HuH-7 (cell line): ENCODE measurements at regions not wholly inside any gene's neighbourhood (a gene's known extent, or its start where the extent isn't known, plus 50 kb on each side); places are given as distances from the start of the nearest gene placed in this dataset.
"Not testable (repeated sequence)": the region's sequence is repeated elsewhere in the genome, so short reads cannot be mapped to it uniquely, and the experiment has no call there.

ENCODE experiments used
- DNase-seq: peaks from one replicate; pipeline ENCODE4 v3.0.0; 2011; ENCODE audit warnings: low spot score

DNA sequence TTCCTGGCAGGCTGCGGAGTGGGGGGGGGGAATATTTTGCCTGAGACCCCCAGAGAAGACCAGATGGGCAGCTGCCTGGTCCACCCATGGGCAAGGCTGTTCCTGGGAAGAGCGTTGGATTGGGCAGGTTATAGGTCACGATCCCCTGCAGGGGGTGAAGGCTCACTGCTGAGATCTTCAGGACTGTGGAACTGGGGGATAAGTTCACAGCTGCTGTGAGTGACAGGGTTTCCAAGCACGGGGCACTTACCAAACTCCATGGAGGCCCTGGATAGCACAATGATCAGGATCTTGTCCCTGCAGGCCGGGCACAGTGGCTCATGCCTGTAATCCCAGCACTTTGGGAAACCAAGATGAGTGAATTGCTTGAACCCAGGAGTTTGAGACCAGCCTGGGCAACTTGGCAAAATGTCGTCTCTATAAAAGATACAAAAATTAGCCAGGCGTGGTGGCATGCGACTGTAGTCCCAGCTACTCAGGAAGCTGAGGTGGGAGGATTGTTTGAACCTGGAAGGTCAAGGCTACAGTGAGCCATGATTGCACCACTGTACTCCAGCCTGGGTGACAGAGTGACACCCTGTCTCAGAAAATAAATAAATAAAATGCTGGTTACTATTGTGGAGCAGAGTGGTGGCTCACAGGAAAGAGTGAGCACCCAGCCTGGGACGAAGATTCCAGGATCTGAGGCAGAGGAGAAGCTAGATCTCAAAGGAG lies 68.0 kb upstream of the HELT start:
- no peak for DNase-seq

DNA sequence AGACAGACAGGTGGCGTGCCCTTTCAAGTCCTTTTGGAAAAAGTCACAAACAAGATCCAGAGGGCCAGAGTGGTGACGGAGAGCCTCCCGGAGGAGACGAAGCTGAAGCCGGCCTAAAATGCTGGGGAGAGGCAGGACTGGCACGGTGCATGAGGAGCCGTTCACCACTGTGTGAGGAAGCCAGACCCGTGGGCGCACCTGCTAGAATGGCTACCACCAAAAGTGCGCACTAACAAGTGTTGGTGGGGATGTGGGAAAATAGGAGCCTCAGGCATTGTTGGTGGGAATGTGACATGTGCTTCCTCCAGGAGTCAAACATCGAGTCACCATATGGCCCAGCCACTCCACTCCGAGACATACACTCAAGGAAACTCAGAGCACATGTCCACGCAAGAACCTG lies 67.4 kb upstream of the HELT start:
- DNase-seq: no peak

DNA sequence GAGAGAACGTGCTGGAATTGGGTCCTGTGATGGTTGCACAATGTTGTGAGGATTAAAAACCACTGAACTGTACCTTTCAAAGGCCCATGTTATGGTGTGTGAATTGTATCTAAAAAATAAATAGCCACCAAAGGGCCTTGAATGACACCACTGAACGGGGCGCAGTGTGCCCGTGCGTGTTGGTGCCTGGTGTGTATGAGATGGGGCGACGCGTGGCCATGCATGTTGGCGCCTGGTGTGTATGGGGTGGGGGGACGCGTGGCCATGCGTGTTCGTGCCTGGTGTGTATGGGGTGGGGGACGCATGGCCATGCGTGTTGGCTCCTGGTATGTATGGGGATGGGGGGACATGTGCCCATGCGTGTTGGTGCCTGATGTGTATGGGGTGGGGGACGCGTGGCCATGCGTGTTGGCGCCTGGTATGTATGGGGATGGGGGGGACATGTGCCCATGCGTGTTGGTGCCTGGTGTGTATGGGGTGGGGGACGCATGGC lies 66.6 kb upstream of the HELT start:
- no peak for DNase-seq

DNA sequence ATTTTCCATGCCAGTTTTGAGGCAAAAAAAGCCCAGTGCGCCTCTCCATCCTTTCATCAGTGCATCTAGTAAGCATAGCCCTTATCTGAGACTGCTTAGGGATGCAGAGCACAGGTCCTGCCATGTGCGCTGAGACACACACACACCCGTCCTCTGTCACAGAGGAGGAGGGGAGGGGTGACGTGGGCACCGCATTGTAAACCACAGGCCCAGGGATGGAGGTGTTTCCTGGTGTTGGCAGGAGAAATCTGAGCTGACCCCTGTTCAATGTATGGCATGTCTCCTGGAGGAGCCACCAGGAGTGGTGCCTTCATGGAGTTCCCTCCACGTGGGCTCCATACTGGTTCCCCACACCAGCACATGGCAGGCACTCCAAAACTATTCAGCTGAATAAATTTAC lies 65.8 kb upstream of the HELT start:
- DNase-seq: no peak

DNA sequence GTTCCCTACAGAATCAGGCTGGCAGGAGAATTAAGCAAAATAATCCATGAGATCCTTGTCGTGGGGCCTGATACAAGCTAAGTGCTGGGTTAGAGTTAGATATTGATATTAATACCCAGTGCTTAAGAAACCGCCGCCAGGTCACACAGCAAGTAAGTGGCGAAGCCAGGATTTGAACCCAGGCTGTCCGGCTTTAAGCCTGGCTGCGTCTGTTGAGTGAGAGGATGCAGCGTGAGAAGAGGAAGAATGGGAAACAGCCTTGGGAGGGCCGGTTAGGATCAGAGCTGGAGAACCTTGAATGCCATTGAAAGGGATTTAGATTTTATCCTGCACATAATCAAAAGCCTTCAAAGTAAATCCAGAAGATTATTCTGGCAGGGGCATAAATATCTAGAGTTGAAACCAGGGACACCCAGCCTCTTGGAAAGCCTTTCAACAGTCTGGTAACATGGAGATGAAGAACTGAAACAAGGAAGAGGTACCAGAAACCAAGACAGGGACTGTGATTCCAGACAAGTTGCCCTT lies 64.8 kb upstream of the HELT start:
- no peak for DNase-seq

DNA sequence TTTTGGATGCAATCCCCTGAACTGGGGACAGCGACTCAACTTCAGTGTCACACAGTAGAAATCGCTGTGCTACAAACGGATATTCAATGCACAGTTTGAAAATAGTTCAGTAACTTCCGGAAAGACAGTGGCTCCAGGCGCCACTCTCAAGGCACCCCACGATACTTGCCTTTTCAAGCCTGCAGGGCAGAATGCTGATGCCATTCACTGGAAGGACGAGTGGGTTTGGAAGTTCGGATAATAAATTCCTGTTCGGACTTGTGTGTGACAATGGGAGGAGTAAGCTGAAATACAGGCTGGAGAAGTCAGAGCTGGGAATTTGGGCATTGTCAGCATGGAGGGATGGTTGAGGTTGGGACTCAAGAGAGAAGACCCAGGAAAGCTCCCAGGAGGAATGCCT lies 64.3 kb upstream of the HELT start:
- no peak for DNase-seq

DNA sequence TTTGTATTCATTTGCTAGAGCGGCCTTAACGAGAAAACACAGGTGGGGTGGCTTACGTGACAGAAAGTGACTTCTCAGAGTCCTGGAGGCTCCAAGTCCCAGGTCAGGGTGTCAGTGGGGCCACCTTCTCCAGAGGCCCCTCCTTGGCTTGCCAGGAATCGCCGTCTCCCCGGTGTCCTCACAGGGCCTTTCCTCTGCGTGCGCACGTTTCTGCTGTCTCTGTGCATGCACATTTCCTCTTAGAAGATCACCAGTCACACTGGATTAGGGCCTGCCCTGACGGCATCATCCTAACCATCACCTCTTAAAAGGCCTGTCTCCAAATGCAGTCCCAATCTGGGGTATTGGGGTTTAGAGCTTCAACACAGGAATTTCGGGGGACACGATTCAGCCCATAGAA lies 63.8 kb upstream of the HELT start:
- DNase-seq: no peak

DNA sequence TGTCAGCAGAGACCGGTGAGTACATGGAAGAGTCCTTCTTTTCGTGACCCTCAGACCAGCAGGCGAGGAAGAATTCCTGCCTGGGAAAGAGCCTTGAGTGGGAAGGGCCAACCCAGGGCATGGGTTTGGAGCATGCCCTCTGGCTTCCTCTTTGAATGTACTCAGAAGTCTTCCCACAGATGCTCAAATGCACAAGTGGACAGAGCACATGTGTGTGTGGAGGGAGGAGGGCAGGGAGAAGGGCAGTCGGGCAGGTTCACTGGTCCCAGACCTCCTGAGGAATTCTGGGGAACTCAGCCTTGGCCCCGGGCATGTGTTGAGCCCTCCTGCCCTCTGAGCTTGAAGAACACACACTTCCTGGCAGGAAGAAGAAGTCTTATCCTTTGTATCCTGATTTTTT lies 63.2 kb upstream of the HELT start:
- DNase-seq: no peak

DNA sequence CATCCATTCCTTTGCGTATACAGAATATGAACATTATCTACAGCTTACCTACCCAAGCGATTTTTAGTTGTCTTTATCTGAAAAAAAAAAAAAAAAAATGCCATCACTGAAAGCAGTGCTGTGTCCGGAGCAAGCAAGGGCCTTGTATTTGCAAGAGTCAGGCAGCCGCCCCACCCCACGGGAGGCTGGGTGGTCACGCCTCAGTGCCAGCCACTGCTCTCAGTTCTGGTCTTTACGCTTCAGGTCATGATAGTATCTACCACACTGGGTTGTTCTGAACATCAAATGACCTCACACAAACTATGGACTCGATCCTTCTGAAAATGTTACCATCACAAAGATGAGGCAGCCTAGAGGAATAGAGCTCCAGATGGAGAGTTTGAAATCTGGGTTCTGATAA lies 62.7 kb upstream of the HELT start:
- no peak for DNase-seq

DNA sequence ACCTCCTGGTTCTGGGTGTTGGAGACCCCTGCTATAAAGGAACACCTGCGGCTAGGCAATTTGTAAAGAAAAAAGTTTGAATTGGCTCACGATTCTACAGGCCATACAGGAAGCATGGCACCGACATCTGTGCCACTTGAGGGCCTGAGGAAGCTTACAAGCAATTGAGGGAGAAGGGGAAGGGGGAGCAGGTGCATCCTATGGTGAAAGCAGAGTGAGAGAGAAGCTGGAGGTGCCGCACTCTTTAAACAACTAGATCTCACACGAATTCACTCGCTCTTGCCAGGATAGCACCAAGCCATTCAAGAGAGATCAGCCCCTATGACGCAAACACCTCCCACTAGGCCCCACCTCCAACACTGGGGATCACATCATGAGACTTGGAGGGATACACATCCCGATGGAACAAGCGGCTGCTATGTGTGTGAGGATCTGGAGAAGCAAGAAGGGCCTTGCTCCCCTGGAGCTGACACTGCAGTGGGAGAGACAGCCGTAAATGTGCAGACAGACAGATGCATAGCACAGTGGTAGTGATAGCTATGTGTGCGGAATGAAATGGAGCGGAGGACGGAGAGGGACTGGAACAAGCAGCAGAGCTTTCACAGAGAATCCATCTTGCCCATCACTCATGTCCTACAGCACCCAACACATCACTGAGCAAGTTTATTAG lies 60.7 kb upstream of the HELT start:
- DNase-seq: no peak

DNA sequence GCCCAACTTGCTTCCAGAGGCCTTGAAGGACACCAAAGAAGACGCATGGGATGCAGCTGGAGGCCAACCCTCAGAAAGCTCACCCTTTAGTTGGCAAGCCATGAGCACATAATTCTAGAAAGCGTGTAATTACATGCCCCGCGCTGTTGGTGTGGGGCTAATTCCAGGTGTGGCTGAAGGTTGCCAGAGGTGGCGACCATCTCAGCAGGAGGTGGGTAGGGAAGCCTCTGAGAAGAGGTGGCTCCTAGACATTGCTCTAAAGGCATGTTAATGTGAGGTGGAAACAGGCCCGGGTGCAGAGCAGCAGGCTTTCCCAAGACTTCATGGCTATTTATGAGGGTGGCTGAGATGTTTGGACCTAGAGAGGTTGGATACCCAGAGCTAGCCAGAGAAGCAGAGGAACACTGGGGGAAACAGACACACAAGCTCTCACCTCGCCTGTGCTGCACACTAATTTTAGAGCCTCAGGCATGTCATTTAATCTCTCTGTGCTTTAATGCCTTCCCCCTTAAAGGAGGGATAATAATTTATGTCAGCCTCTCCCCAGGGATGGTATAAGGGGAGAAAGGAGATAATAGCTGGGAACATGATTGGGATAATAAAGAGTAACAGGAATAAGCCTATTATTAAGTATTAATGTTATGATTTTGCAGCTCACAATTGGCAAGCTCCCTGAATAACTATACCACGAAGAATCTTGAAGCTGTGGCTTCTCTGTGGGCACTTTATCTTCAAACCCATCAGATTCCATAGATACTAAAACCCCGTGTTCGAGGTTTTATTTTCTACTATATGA lies 60.0 kb upstream of the HELT start:
- DNase-seq: no peak

DNA sequence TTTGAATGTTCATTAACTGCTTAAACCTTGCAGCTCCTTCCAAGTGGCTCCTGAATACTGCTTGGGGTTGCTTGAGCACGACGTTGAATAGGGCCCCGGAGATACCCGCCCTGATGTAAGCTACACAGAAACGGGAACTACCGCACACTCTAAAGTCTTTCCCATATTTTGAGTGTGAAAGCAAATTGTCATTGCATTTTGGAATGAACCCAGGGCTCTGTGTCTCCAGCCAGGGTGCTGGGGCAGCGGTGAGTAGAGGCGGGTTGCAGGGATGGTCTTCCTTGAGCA lies 59.4 kb upstream of the HELT start:
- DNase-seq: no peak

DNA sequence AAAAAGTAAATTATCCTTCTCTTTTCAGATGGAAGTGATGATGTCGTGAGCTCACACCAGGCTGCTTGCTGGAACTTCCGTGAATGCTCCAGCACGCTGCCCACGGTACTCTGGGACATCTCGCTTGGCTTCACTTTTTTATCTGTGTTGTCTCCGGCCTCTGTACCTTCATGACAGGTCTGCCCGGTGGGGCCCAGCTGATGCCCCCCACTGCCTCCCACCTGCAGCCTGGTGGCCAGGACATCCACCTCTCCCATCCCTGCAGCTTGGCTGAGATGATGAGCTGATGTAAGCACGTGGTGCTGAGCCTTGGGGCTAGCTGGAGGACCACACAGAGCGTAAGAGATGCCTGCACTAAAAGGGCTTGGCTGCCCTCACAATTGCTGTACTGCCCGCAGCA lies 59.0 kb upstream of the HELT start:
- no peak for DNase-seq

DNA sequence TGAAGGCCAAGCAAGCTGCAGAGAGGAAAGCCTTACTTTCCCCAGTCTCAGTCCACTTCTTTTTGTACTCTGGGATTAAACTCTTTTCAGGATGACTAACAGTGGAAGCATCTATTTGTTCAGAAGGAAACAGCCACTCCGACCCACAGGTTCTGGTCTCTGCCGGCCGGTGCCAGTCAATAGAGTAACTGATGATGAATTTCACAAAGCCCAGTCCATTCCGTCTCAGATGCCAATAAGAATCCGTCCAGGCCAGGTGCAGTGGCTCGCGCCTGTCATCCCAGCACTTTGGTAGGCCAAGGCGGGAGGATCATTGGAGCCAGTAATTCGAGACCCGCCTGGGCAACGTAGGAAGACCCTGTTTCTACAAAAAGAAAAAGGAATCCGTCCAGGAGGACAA lies 58.5 kb upstream of the HELT start:
- no peak for DNase-seq

DNA sequence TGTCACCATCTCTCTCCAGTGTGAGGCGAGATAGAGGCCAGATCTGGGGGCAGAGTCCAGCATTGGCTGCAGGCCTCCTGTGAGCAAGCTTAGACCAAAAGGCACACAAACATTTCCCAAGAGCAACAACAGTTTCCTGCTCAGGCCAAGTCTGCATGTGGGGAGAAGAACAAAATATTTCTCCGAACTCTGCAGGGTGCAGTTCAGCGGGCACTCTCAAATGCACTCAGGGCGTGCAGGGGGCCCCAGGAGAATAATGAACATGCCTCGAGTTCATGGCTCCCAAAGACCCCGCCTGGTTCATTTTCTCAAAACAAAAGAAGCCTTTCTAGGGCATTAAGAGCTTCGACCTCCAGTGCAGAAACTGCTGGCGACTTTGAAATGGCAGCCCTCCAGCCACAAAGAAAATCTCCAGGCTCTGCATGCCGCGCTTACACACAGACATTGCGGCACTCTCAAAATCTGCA lies 57.8 kb upstream of the HELT start:
- DNase-seq: peak; percentile 45

DNA sequence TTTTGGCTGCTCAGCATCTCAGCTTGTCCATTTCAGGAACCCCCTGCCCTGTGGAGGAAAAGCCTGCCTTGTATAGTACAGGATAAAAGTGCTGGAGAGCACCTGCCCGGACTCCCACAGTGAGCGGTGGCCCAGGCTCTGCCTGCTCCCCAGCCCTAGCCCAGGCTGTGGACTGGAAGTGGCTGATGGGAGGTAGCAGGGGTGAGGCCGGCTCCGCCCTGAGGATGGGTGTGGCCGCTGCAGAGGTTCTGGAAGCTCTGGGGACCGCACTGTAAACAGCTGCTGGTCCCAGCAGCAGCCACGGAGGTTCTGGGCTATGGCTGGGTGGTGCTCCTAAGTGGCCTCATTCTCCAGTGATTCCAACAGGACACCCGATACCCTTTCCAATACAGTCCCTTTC lies 56.6 kb upstream of the HELT start:
- peak; percentile 5 for DNase-seq

DNA sequence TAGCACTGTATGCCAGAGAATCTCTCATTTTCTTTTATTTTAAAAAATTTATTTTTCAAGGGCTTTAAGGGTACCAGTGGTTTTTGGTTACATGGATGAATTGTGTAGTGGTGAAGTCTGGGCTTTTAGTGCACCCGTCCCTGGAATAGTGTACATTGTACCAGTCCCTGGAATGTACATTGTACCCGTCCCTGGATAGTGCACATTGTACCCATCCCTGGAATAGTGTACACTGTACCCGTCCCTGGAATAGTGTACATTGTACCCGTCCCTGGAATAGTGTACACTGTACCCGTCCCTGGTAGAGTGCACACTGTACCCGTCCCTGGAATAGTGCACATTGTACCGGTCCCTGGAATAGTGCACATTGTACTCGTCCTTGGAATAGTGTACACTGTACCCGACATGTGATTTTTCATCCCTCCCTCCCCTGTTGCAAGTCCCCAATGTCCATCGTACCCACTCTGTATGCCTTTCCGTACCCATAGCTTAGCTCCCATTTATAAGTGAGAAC lies 56.1 kb upstream of the HELT start:
- no peak for DNase-seq

DNA sequence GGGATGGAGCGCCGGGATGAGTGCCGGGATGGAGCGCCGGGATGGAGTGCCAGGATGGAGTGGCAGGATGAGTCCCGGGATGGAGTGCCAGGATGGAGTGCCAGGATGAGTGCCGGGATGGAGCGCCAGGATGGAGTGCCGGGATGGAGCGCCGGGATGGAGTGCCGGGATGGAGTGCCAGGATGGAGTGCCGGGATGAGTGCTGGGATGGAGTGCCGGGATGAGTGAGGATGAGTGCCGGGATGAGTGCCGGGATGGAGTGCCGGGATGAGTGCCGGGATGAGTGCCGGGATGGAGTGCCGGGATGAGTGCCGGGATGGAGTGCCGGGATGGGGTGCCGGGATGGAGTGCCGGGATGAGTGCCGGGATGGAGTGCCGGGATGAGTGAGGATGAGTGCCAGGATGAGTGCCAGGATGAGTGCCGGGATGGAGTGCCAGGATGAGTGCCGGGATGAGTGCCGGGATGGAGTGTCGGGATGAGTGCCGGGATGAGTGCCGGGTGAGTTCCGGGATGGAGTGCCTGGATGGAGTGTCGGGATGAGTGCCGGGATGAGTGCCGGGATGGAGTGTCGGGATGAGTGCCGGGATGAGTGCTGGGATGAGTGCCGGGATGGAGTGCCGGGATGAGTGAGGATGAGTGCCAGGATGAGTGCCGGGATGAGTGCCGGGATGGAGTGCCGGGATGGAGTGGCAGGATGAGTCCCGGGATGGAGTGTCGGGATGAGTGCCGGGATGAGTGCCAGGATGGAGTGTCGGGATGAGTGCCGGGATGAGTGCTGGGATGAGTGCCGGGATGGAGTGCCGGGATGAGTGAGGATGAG lies 52.9 kb upstream of the HELT start:
- not testable (repeated sequence) for DNase-seq

DNA sequence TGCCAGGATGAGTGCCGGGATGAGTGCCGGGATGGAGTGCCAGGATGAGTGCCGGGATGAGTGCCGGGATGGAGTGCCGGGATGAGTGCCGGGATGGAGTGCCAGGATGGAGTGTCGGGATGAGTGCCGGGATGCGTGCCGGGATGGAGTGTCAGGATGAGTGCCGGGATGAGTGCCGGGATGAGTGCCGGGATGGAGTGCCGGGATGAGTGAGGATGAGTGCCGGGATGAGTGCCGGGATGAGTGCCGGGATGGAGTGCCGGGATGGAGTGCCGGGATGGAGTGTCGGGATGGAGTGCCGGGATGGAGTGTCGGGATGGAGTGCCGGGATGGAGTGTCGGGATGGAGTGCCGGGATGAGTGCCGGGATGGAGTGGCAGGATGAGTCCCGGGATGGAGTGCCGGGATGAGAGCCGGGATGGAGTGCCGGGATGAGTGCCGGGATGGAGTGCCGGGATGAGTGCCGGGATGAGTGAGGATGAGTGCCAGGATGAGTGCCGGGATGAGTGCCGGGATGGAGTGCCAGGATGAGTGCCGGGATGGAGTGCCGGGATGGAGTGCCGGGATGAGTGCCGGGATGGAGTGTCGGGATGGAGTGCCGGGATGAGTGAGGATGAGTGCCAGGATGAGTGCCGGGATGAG lies 52.1 kb upstream of the HELT start:
- not testable (repeated sequence) for DNase-seq

DNA sequence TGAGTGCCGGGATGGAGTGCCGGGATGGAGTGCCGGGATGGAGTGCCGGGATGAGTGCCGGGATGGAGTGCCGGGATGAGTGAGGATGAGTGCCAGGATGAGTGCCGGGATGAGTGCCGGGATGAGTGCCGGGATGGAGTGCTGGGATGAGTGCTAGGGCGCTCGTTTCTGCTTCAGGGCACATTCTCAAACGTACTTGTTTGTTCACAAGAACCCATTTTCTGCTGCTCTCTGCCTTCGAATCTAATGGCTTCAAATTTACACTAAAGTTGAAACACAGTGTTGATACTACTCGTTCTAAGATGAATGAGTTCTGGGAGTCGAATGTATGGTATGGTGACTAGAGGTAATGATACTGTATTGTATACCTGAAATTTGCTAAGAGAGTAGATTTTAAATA lies 50.6 kb upstream of the HELT start:
- not testable (repeated sequence) for DNase-seq

DNA sequence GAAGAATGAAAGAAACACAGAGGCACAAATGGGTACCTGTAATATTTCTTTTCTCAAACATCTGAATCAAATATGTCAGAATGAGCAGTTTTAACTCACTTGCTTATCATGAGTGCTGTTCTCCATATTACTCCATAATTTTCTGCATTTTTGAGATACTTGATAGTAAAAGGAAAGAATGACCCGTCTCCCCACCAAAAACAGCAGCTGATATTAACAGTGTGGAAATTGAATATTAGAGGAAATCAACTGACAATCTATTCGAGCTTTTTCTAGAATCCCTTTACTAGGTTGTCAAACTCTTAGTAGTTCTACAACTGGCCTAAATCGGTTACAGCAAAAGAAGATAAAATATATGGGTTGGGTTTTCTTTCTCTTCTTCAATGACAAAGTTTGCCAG lies 49.9 kb upstream of the HELT start:
- no peak for DNase-seq
